GM21381 (cell line): ENCODE measurements at regions not wholly inside any gene's neighbourhood (a gene's known extent, or its start where the extent isn't known, plus 50 kb on each side); places are given as distances from the start of the nearest gene placed in this dataset.
"Not testable (repeated sequence)": the region's sequence is repeated elsewhere in the genome, so short reads cannot be mapped to it uniquely, and the experiment has no call there.

Experiments used
- ATAC-seq: cut with Tn5 transposase; IDR thresholded peaks from one replicate; pipeline ENCODE4 v1.9.1; 2021; ENCODE audit warnings: mild to moderate bottlenecking, moderate library complexity; ENCODE audit not compliant: unreplicated experiment

GRCh38 chr9:62526306-62526705 lies 1336.5 kb downstream of the SPATA31A7 start:
- not testable (repeated sequence) for ATAC-seq

GRCh38 chr9:62532162-62532776 lies 1342.4 kb downstream of the SPATA31A7 start:
- ATAC-seq: not testable (repeated sequence)

DNA sequence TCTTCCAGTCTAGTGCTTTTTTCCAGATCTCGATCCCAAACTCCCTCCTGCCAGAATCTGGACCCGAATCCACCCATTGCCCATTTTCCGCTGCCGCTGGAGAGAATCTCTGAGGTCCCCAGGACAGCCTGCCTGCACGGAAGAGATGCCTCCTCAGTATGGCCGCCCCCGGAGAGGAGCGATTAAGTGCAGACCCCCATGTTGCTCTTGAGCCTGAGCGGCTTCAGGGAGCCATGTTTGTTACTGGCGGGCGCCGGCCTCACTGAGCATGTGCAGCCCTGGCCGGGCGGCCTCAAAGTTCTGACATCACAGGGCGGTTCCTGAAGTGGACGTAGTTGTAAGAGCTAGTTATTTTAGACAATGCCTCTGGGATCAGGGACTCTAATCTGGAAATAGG lies 1342.9 kb downstream of the SPATA31A7 start:
- not testable (repeated sequence) for ATAC-seq

DNA sequence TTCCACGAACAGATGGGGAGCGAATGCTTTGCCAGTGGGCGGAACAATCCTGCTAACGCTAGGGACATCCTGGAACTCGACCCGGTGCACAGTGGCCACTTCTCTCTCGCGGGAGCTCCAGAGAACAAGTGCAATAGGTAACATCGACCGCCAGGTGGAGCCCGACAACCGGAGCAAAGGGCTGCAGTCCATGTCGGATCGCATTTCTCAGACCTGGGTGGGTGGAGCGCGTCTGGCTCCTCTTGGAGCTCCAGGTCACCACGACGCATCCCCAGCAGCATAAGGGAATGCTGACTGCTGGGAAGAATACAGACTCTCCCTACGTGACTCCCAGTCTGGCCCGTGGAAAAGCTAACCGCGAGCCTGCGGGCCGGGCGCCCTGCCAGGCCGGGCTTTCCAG lies 1360.7 kb downstream of the SPATA31A7 start:
- peak; percentile 82 for ATAC-seq

- ATAC-seq: not testable (repeated sequence)
Observed at GRCh38 chr9:62560603-62561002, 1370.8 kb downstream of the SPATA31A7 start.

GRCh38 chr9:62565132-62565531 lies 1375.3 kb downstream of the SPATA31A7 start:
- ATAC-seq: not testable (repeated sequence)

- ATAC-seq: not testable (repeated sequence)
Observed at GRCh38 chr9:62566430-62566829, 1376.6 kb downstream of the SPATA31A7 start.

DNA sequence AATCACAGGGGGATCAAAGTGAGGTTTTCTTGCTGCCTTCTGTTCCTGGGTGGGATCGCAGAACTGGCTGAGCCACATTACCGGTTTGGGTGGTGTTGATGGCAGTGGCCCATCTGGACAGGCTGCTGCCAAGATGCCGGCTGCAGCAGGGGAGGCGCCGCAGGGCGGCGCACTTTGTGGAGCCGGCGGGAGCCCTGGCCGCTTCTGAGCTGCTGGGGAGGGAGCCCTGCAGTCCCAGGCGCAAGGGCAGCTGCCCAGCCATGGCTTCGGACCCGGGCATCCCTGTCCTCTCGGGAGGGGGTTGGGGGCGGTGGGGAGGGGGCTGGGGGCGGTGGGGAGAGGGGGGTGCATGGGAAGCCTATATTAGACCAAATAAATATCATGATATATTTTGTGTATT lies 1407.3 kb downstream of the SPATA31A7 start:
- not testable (repeated sequence) for ATAC-seq
